Superior temporal gyrus (tissue), 1 donor: ENCODE measurements at regions not wholly inside any gene's neighbourhood (a gene's known extent, or its start where the extent isn't known, plus 50 kb on each side); places are given as distances from the start of the nearest gene placed in this dataset.

Experiments
- DNase-seq: peaks from one replicate; pipeline ENCODE4 v3.0.0-alpha.2; 2016; ENCODE audit errors: extremely low spot score

DNA sequence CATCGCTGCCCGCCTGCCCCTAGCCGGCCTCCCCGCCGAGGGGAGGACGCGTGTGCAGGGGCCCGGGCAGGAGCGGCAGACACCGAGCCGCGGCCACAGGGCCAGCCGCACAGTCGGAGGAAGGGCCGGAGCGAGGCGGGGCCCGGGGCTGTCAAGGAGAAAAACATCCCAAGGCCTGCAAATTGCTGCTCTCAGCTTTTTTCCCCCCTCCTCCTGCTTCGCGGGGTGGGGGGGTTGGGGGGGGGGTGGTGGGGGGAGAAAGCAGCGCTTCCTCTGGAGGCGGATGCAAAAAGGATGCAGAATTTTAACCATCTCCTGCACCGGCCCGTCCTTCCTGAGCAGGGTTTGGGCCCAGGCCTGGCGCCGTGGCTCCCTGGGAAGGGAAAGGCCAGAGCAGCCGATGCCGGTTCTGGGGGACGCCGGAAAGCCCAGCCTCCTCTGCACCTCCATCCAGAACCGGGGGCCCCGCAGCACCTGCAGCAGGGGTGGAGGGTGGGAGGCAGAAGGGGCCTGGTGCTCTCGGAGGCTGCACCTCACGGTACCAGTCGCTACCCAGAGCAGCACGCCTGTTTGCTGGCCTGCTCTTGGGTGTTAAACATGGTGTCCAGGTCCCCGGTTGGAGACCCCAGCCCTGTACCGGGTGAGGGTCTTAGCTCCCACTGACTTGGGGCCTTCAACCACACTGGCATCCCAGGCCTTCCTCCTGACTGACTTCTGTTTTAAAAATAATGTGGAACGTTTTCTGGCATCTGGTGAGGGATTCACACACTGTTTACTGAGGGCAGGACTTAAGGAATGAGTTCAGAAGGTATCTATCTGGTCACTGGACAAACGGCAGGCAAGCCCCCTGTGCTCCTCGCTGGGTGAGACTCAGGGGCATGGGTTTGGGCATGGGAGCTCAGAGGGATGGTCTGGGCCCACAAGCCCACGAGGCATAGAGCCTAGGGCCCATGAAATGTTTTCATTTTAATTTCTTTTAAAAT, 77.4 kb upstream of the WNT7B start:
- DNase-seq = peak; percentile 79

DNA sequence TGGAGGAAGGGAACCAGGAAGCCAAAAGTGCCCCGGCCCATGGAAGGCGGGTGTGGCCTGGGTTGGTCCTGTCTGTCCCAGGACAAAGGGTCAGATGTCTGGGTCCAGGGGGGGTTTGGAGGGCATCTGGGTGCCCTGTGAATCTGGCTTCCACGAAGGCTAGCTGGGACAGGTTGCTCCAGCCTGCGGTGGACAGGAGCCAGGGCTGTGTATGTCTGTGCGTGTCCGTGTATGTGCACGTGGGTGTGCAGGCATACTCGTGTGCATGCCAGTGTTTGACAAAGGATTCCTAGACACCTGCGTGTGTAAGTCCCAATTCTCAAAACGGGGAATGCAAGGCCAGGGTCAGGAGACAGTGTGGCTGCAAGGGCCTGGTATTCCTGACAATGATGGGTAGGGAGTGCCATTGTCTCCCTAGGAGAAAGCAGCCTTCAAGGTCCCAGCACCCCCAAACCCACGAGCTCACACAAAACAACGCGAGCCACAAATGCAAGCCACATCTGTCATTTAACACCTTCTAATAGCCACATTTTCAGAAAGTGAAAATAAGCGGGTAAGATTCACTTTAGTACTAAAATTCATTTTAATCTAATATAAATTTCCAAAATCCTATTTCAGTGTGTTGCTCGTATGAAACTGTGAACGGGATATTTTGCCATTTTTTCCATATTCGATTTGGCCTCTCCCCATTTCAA, 78.4 kb upstream of the WNT7B start:
- DNase-seq = peak; percentile 74

DNA sequence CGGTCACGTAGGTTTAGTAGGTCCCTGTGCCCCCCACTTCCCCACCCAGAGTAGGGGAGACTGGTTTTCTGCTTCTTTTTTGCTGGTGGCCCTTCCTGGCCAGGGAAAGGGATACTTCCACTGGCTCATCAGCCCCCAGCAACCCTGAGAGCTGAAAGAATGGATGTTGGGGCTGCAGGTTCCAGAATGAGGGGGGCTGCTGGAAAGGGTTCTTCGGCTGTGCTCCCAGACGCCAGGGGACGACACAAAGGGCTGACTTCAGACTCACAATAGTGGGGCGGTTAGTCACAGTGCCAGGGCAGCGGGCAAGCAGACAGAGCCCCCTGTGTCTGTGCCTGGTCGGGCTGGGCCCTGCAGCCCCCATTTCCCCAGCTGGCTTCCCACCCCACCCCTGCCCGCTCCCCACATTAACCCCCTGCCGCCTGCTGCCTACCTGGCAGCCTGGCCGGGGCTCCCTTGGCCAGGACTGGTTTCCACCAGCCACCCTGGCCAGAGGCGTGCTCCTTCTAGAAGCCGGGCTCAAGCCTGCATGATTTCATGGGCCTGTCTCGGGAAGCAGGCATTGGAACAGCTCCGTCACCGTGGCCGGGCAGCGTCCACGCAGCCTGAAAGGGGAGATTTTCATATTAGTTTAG, 79.1 kb upstream of the WNT7B start:
- peak; percentile 93 for DNase-seq

DNA sequence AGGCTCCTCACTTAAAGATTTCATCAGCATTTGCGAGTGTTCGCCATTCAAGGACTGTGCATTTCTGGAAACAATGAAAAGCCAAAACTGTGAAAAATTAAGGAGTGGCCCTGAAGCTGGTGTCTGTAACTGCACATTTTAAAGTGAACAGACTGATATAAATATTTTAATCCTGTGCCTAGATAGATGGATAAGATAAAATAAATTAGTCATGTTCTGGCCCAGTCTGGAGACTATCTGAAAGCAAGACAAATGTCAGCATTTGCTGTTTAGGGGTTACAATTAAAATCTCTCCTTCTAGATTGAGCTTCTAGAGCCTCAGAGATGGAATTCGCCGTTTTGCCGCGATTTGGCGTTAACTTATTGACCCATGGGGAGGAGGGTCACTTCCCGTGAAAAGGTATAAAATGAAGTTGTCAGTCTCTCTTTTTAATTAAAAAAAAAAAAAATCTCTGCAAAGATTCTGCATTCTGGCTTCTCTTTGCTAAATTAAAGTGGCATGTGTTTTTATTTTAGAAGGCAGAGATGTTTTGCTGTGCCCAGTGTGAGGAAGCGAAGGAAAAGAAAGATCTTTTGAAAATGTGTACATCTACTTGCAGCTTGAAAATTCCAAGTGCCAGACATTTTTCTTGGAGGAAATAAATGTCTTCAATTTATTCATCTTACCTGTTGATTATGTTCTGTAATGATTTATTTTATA, 79.7 kb upstream of the WNT7B start:
- peak; percentile 83 for DNase-seq

DNA sequence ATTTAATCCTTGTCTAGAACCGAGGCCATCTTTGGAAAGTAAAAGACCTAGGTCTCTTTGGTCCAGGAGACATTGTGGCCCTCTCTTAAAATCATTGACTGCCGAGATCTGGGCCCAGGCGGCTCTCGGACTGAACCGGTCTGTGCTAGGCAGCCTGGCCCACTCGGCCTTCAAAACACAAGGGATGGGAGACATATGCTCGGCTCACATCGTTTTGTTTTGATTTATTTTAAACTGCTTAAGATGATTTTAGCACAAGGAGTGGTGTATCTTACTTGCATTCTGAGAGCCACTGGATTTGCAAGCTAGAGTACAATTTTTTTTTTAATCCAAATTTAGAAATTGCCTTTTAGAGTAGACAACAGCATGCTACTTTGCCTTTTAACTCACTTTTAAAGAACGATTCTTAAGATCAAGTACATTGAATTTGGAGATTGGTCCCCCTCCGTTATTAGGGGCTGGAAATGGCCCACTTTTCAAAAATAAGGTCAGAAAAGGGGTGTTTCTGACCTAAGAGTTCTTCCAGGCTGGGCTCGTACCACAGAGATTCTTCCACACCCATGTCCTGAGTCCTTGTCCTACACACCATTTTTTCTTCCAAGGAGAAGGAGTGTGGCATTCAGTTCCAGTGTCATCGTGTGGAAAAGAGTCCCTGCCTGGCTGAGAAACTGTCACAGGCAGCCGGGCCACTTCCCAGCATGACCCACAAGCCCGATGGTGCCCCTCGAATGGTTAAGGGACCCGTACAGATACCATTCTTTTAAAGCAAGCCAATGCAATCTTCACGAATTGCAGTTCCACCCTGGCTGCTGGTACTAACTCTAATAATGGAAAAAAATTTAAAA, 80.5 kb upstream of the WNT7B start:
- DNase-seq = peak; percentile 80

DNA sequence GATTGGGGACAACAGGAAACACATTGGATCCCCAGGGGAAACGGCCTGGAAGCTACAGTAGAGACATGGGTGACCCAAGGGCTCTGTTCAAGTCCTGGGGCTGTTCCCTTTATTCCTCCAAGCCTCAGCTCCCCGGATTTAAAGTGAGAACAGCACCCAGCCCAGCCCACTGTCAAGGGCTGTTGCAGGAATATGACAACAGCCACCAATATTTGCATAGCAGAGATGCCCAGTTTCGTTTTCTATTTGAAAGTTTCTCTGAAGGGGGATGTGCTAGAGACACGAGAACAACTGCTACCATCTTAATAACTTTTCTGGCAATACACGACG, 81.1 kb upstream of the WNT7B start:
- peak; percentile 88 for DNase-seq

DNA sequence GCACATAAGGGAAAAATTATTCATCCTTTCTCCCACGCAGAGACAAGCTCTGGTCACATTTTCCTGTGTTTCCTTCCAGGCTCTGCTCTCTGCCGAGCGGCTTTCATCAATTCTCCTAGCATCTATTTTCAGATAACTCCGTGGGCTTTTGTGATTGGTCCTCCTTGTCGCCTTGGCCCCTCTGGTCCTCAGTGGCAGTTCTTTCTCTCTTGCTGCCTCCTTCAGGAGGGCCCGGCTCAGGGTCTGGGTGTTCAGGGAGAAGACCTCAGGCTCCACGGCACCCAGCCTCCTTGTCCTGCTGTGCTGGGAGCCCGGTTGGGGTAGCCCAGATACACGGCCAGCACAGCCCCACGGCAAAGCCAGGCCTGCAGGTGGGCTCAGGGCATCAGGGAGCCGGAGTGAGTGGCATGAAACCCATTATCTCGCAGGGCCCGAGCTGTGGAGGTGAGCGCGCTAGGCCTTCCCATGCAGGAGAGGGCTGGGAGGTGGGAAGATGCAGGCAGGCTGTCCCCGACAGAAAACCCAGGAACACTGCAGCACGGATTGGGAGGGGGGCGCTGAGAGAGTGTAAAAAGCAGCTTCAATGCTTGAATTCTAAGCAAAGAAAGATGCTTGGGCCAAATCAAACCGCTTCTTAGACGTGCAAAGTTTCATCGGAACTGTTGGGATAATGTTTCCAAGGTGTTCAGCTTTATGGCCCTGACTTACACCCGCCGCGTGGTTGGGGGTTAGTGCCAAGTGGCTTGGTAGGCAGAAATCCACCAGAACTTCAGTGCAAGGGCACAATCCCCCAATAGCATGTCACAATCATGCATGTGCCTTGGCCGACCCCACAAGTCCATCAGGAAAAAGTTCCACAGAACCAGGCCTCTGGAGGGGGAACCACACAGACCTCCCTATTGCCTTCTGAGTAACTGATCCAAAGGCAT, 81.9 kb upstream of the WNT7B start:
- peak; percentile 82 for DNase-seq

- DNase-seq = peak; percentile 57
Observed at GRCh38 chr22:46060292-46061123, 83.5 kb upstream of the WNT7B start.

- DNase-seq = no peak
Observed at GRCh38 chr22:46061124-46061500, 84.2 kb upstream of the WNT7B start.

GRCh38 chr22:46061501-46062231, 84.7 kb upstream of the WNT7B start:
- no peak for DNase-seq

DNA sequence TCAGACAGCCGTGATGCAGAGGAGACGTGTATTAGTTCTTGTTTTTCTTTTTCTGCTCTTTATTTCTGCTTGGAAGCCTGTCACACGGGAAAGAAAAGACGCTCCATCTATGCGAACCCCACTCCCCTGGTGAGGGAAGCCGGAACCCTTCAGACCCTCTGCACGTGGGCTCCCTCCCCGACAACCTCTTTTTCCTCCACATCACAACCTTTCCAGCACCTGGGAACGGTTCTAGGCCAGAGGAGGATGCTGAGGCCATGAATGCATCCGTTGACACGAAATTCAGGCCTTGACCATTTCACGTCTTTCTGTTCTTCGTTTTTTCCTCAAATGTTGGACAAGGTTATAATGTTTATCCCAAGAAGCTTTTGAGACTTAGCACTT, 85.3 kb upstream of the WNT7B start:
- DNase-seq = no peak

DNA sequence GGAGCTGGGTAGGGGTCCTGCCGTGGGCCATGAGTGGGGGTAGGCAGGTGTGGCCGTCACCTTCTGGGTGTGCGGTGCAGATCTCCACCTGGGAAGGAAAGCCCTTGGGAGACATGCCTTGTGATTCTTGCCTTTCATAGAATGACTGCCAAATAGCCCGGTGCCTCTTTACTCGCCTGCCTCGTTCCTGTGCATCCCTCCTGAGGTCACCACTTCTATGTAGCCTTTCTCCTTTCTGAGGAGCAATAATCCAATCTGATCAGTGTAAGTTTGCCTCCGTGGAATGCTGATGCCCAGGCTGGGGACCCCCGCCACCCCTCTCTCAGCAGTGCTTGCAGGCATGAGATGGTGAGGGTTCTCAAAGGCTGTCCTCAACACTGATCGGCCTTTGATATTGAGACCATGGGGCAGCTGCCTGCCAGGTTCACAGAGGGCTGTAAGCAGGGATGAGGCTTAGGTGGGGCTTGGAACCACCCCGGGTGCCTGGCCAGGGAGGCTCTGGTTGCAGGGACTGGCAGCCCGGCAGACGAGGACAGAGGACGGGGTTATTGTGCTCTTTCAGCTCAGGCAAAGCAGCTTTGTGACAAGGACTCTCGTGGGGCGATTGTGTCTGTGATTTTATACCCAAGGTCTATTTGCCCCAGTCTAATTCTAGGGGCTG, 86.1 kb upstream of the WNT7B start:
- DNase-seq = no peak

DNA sequence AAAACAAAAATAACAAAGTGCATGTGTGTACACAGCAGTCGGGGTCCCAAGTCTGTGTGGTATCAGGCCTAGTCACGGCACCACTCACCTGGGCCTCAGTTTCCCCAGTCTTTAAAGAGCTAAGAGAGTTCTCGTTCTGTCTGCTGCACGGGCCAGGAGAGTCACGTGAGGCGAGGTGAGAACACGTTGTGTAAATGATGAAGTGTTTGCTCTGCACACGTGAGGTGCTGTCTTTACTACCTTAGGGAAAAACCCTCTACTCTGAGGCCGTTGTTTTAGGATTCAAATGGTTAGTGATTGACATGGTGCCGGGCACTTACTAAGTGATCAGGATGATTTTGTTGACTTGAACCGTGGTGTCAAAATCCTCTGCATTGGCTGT, 86.5 kb upstream of the PPARA start:
- DNase-seq = no peak

DNA sequence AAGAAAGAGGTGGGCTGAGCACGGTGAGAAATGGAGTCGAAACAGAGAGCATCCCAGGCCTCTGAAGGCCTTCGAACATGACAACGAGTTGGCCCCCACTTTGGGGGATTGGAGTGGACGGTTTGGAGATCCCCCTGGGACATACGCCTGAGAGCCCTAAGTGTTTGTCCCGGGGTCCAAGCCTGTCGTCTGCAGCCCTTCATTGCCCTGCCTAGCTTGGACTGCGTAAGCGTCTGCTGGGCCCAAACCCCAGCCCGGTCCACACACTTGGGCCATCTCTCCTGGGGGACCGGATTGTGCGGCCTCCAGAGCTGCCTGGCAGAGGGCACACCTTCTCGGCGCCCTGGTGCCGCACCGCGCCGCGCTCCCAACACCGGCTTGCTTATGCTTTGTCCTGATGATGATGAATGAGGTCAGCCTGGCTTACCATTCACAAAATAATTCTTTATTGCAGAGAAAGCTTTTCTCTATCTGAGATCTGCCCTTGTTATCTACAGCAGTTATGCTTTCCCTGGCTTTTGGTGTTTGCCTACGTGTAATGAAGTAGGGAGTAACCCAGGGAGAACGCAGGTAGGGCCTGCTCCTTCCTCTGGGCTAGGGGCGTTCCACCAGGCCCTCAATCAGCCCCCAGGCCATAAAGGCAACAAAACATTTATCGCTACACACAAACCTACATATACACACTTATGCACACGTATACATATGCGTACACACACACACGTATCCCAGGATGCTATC, 85.9 kb upstream of the PPARA start:
- peak; percentile 70 for DNase-seq

DNA sequence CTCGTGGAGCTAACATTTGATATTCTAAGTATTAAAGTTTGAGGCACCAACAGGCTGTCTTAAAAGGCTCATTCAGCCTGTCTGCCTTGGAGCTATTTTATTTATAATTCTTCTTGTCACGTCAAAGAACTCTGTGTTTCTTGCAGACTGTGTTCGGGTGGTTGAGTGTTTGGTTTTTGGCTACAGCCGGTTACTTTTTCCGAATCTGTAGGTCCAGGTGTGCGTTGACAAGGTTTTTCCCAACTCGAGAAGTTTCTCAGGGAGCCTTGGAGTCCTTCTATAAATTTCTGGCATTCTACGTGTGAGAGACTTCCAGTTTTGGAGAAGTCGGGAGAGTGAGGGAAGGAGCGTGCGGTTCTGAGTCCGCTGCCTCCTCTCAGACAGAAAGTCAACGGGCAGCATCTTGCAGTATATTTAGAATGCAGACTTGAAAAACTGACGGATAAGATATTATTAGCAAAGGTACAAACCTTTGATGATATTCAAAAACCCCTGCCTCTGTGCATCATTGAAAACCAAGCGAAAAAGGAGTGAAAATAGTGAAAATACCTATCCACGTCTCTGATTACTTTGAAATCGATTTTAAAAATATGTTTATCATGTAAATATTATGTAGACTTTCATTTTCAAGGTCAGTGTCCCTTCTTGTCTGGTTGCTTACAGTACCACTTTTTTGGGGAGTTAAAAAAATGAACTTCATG, 85.2 kb upstream of the PPARA start:
- DNase-seq = peak; percentile 82

DNA sequence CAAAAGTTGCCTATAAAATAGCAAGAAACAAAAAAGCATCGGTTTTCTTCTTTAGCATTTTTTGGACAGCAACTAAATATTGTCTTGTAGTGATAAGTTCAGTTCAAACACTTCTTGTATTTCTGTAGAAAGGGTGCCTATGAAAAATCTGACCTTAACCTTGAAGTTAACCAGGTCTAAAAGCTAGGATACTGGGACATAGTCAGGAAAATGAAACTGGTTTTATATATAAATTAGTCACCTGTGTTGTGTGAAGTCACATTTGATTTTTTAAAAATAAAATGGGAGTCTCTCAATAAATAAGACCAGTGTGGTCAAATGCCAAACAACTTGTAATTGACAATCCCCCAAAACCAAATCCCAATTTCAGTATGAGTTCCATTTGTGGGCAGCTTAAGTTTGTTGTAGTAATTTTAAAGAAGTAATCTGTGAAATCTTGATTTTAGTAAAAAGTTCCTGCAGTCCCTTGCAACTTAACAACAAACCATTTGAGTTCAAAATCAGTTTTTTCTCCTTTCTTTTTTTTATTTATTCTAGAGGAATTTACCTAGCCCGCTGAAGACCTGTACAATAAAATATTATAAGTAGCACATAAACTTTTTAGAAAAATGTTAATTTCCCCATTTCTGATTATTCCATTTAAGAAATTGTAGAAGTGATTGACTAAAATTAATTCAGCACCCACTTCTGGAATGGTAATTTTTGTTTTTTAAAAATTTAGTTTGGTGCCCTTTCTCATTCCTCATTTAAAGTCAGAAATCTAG, 84.5 kb upstream of the PPARA start:
- DNase-seq = peak; percentile 69
